AG09319 (cell line): ENCODE measurements at regions not wholly inside any gene's neighbourhood (a gene's known extent, or its start where the extent isn't known, plus 50 kb on each side); places are given as distances from the start of the nearest gene placed in this dataset.

Source experiments
- DNase-seq: peaks from one replicate; pipeline ENCODE4 v3.0.0-alpha.2; 2010; ENCODE audit warnings: low read depth; ENCODE audit errors: extremely low read depth
- TF ChIP-seq, protein P1 (sequence below): IDR thresholded peaks from 2 replicates; pipeline ENCODE4 v1.5.1; 2011; ENCODE audit warnings: low read depth, mild to moderate bottlenecking, inconsistent platforms, low read length, moderate library complexity

DNA sequence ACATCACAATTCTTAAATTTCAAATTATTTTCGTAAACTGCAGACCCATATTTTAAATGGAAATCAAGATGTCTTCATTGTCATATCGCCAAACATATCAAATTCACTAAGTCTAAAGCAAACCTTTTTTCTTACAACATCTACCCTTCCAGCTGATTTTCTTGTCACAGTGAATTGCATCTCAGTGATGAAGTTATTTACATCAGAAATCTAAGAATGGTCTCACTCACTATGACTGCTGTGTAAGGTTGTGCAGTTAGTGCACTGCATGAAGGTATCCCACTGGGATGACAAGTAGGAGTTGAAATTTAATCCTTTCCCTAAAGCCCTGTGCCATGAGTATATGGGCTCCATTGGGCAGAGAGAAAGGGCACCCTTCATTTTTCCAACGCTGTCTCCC, 399.4 kb upstream of the ITGA1 start:
- no peak for DNase-seq
- TF ChIP-seq, protein P1, sequence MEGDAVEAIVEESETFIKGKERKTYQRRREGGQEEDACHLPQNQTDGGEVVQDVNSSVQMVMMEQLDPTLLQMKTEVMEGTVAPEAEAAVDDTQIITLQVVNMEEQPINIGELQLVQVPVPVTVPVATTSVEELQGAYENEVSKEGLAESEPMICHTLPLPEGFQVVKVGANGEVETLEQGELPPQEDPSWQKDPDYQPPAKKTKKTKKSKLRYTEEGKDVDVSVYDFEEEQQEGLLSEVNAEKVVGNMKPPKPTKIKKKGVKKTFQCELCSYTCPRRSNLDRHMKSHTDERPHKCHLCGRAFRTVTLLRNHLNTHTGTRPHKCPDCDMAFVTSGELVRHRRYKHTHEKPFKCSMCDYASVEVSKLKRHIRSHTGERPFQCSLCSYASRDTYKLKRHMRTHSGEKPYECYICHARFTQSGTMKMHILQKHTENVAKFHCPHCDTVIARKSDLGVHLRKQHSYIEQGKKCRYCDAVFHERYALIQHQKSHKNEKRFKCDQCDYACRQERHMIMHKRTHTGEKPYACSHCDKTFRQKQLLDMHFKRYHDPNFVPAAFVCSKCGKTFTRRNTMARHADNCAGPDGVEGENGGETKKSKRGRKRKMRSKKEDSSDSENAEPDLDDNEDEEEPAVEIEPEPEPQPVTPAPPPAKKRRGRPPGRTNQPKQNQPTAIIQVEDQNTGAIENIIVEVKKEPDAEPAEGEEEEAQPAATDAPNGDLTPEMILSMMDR = no peak

DNA sequence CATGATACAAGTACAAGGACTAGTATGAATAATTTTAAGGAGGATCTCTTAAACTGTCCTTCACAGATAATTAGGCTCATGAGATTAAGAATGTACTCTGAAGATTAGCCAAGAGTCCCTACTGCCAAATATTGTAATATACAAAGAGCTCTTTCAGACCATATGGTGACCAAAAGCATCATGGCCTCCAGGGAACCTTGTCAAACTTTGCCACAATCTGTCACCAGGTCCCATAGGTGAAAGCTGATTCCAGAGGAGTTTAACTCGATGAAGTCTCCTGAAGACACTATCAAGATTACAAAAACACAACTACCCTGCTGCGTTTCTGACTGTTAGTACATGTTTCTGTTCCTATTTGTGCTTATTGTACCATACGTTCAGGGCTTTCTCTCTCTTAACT, 395.4 kb upstream of the ITGA1 start:
- DNase-seq = no peak
- TF ChIP-seq, protein P1 = no peak

DNA sequence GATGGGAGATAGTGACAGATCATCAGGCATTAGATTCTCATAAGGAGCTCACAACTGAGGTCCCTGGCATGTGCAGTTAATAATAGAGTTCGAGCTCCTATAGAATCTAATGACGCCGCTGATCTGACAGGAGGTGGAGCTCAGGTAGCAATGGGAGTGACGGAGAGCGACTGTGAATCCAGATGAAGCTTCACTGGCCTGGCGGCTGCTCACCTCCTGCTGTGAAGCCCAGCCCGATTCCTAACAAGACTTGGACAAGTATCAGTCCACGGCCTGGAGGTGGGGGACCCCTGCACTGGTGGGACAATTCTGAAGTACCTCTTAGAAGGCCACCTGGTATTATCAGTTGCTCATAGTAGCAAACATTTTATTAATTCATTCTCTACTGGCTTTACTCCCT, 377.9 kb upstream of the ITGA1 start:
- DNase-seq = no peak
- TF ChIP-seq, protein P1 = no peak

DNA sequence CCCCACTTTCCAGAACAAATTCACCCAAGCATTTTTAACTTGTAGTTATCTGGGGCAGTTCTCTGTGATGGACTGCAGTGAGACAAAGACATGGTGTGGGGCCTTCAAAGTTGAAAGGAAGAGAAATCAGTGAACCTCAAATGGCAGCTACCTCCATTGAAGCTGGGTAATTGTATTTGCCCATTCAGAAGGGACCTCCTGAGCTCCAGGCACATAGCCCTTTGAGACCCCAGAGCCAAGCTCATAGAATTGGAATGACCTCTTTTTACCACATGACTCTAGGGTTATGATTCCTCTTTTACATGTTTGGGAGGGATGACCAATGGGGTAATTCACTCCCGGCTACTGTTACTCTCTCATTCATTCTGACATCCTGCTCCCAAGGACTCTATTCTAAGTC, 368.4 kb upstream of the ITGA1 start:
- TF ChIP-seq, protein P1 = no peak
- no peak for DNase-seq

DNA sequence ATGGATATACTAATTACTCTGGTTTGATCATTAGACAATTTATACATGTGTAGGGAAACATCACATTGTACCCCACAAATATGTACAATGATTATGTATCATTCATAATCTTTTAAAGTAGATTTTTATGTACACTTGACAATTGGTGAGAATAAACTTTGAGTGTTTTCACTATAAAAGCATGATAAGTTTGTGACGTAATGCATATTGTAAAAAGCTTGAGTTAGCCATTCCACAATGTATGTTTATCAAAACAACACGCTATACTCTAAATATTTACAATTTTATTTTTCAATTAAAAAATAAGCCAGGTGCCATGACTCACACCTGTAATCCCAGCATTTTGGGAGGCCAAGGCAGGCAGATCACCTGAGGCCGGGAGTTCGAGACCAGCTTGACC, 360.1 kb upstream of the ITGA1 start:
- TF ChIP-seq, protein P1 = no peak
- no peak for DNase-seq

DNA sequence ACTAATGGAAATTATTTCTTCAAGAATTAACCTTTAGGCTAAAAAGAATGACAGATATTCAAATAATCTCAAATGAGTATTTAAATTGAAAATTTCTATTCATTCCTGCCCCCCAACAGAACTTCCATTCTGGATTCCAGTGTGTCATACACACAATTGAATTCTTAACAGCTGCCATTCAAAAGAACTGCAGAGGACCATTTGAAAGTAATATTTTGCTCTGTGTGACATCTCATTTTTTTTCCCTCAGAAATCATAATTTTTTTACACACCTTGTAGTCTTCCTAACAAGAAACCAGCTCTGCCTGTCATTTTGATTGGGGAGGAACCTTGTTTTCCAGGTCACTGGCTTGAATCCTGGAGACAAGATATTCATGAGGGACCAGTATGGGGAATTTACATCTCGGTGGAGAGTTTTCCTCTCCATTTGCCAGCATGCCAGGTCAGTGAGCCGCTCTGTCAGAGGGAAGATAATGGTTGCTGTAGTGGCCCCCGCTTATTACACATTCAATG, 358.7 kb upstream of the ITGA1 start:
- TF ChIP-seq, protein P1 = no peak
- no peak for DNase-seq

DNA sequence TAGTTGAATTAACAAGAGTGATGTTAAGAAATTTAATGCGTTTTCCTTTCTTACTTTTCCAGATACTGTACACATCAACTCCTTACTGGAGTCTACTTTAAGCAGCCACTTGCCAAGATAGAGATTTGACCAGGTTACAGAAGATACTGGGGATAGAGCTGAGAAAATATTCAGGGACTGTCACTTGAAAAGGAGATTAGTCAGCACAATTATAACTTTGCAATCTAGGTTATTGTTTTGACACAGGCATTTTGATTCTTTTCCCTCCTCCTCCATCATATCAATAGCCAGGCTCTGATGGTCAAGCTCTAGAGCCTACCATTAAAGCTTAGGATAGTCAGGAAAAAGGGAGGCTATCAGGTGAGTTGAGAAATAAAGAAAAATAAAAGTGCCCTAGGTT, 345.9 kb upstream of the ITGA1 start:
- TF ChIP-seq, protein P1 = no peak
- DNase-seq = no peak
